ENCODE measurements at regions not wholly inside any gene's neighbourhood (a gene's known extent, or its start where the extent isn't known, plus 50 kb on each side); places are given as distances from the start of the nearest gene placed in this dataset.

DNA sequence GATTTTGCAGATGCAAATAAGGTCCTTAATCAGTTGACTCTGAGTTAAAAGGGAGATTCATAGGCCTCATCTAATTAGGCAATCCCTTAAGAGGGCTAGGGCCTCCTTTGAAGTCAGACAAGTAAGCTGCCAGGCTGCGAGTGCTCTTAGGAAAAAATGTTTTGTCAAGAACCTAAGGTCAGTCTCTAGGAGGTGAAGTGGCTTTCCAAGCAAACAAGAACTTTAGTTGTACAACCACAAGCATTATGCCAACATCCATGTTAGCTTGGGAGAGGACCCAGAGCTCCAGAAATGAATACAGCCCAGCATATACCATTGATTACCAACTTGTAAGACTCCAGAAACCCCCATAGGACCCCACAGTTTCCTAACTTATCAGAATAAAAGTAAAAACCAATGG is 1366.2 kb downstream of the PLA2G4A start:
- Histone ChIP-seq H3K9me3 (ENCODE audit: low read depth, low read length) (no peaks in the 10 kb centered on the region; the same call in 1 of the 2 replicates), H3K27ac (no peak overlapping the region), H3K36me3 (ENCODE audit: insufficient read depth, low read length) (no peaks in the 10 kb centered on the region), H3K9ac (ENCODE audit: insufficient read length) (no peak overlapping the region), H3K4me3 (no peak overlapping the region)
- DNase-seq (ENCODE audit: low read depth, low spot score), result no peak
- TF ChIP-seq FOXP2 (optimal IDR thresholded peaks at IDR 0.05; ENCODE audit: control extremely low read depth, extremely low read length, insufficient read depth), result no peak
- no peak for TF ChIP-seq POLR2AphosphoS5 (IDR thresholded peaks at IDR 0.05; ENCODE audit: borderline replicate concordance, low read depth, low read length)
- TF ChIP-seq EZH2 (IDR thresholded peaks at IDR 0.05), result no peak

DNA sequence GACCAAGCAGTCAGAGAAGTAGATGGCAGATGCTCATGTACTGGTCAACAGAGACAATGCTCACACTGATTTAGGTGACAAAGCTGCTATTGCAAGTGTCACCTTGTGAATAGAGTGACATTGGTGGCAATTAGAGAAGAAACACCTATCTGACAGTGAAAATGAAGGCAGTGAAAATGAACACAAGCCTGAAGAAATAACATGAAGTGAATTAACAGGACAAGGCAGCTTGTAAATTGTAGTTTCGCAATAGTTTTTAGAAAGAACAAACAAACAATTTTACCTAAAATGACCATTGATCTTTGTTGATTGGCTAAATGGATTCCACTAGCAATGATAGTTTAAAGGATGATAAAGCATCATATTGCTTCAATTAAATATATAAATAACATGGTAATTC is 1389.5 kb downstream of the PLA2G4A start:
- H3K4me3 ChIP-seq, result no peak overlapping the region
- H3K9ac ChIP-seq (ENCODE audit: insufficient read length), result no peak overlapping the region
- no peak overlapping the region for H3K27ac ChIP-seq
- no peaks in the 10 kb centered on the region for H3K9me3 ChIP-seq (ENCODE audit: low read depth, low read length)
- no peak for DNase-seq (ENCODE audit: low read depth, low spot score)
- TF ChIP-seq FOXP2 (optimal IDR thresholded peaks at IDR 0.05; ENCODE audit: control extremely low read depth, extremely low read length, insufficient read depth) (no peak), EZH2 (IDR thresholded peaks at IDR 0.05) (no peak), POLR2AphosphoS5 (IDR thresholded peaks at IDR 0.05; ENCODE audit: borderline replicate concordance, low read depth, low read length) (no peak)
- no peaks in the 10 kb centered on the region for H3K36me3 ChIP-seq (ENCODE audit: insufficient read depth, low read length)

DNA sequence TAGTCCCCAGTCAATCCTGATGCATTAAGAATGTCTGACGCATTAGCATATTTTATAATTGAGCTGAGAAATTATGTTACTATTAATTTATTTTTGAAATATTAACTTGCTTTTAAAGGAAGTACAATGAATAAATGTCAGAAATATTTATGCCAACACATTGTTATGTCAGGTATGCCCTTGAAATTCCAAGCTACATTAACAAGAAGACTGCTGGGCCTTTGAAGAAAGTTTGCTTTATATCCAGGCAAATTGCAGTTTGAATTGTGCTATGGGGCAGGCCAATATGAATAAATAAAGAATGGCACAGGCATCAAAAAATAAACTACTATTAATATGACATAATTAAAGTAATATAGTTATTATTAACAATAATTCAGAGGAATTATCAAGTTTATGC is 1391.3 kb downstream of the PLA2G4A start:
- no peak for DNase-seq (ENCODE audit: low read depth, low spot score)
- Histone ChIP-seq H3K36me3 (ENCODE audit: insufficient read depth, low read length) (no peaks in the 10 kb centered on the region), H3K4me3 (no peak overlapping the region), H3K9me3 (ENCODE audit: low read depth, low read length) (no peaks in the 10 kb centered on the region), H3K27ac (no peak overlapping the region), H3K9ac (ENCODE audit: insufficient read length) (no peak overlapping the region)
- TF ChIP-seq EZH2 (IDR thresholded peaks at IDR 0.05), result no peak
- no peak for TF ChIP-seq FOXP2 (optimal IDR thresholded peaks at IDR 0.05; ENCODE audit: control extremely low read depth, extremely low read length, insufficient read depth)
- no peak for TF ChIP-seq POLR2AphosphoS5 (IDR thresholded peaks at IDR 0.05; ENCODE audit: borderline replicate concordance, low read depth, low read length)

DNA sequence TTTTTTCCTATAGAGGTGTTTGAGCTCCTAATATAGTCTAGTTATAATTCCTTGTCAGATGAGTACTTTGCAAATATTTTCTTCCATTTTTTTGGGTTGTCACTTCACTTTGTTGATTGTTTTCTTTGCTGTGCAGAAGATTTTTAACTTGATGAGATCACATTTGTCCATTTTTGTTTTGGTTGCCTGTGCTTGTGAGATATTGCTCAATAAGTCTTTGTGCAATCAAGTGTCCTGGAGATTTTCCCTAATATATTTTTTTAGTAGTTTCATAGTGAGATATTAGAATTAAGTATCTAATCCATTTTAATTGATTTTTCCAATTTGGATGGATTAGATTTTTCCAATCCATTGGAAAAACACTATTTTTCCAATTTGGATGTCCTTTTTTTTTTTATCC is 1395.5 kb downstream of the PLA2G4A start:
- Histone ChIP-seq H3K9ac (ENCODE audit: insufficient read length) (no peak overlapping the region), H3K27ac (no peak overlapping the region), H3K4me3 (no peak overlapping the region), H3K36me3 (ENCODE audit: insufficient read depth, low read length) (no peaks in the 10 kb centered on the region), H3K9me3 (ENCODE audit: low read depth, low read length) (no peaks in the 10 kb centered on the region)
- TF ChIP-seq EZH2 (IDR thresholded peaks at IDR 0.05), result no peak
- TF ChIP-seq POLR2AphosphoS5 (IDR thresholded peaks at IDR 0.05; ENCODE audit: borderline replicate concordance, low read depth, low read length), result no peak
- no peak for TF ChIP-seq FOXP2 (optimal IDR thresholded peaks at IDR 0.05; ENCODE audit: control extremely low read depth, extremely low read length, insufficient read depth)
- no peak for DNase-seq (ENCODE audit: low read depth, low spot score)

DNA sequence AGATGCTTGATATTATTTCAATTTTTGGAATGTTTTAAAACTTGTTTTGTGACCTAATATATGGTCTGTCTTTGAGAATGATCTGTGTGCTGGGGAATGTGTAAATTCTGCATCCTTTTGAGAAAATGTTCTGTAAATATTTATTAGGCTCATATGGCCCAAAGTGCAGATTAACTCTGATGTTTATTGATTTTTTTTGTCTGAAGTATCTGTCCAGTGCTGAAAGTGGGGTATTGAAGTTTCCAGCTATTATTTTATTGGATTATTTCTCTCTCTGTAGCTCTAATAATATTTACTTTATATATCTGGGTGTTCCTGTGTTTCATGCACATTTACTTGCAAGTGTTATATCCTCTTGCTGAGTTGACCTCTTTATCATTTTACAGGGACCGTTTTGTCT is 1397.2 kb downstream of the PLA2G4A start:
- Histone ChIP-seq H3K27ac (no peak overlapping the region), H3K9ac (ENCODE audit: insufficient read length) (no peak overlapping the region), H3K4me3 (no peak overlapping the region), H3K9me3 (ENCODE audit: low read depth, low read length) (no peaks in the 10 kb centered on the region), H3K36me3 (ENCODE audit: insufficient read depth, low read length) (no peaks in the 10 kb centered on the region)
- DNase-seq (ENCODE audit: low read depth, low spot score), result no peak
- TF ChIP-seq POLR2AphosphoS5 (IDR thresholded peaks at IDR 0.05; ENCODE audit: borderline replicate concordance, low read depth, low read length) (no peak), FOXP2 (optimal IDR thresholded peaks at IDR 0.05; ENCODE audit: control extremely low read depth, extremely low read length, insufficient read depth) (no peak), EZH2 (IDR thresholded peaks at IDR 0.05) (no peak)

DNA sequence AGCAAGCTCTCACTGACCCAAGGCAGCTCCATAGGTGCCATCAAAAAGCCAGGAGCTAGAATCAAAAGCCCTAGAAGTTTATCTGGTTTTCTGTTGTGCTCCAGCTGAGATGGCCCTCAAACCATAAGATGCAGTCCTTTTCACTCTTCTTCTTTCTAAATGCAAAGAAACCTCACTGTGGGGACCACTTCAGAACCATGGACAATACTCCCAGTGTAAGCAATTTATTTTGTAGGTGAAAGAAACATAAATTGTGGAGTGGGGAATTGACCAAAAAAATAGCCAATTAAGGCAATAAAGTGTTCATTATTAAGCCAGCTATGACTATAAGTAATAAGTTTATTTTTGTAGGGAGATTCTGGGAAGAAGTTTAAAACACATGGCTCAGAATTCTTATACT is 1399.9 kb downstream of the PLA2G4A start:
- Histone ChIP-seq H3K27ac (no peak overlapping the region), H3K9me3 (ENCODE audit: low read depth, low read length) (no peaks in the 10 kb centered on the region), H3K9ac (ENCODE audit: insufficient read length) (no peak overlapping the region), H3K36me3 (ENCODE audit: insufficient read depth, low read length) (no peaks in the 10 kb centered on the region), H3K4me3 (no peak overlapping the region)
- TF ChIP-seq FOXP2 (optimal IDR thresholded peaks at IDR 0.05; ENCODE audit: control extremely low read depth, extremely low read length, insufficient read depth) (no peak), POLR2AphosphoS5 (IDR thresholded peaks at IDR 0.05; ENCODE audit: borderline replicate concordance, low read depth, low read length) (no peak), EZH2 (IDR thresholded peaks at IDR 0.05) (no peak)
- no peak for DNase-seq (ENCODE audit: low read depth, low spot score)

DNA sequence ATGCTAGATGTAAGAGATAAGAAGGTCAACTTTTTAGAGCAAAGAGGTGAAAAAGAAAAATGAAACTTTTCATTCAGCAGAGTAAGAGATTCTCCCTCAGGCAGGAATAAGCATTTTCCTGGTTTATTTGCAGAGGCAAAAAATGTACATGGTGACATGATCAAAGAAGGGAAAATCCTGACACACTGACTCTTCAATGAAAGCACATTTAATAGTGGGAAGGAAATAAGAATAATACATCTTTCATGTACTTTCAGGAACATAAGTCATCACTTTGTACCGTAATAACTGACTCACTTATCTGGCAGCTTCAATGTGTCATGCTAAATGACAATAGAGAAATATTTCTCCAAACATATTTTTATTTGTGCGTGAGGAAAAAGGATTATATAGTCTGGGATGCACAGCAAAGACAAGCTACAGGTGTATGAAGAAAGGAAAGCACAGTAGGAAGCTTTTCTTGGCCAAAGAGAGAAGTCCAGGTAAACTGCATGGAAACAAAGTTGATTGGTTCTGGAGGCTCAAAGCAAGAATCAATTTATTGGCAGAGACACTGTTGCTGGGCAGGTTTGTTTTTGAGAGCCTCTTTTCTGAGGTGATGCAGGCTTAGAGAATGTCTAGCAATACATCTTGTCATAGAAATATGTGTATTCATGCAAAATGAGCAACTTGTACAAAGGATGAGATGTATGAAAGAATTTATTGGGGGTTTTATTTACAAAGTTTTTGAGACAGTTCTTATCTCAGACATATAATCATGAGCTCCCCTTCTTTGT is 1409.0 kb downstream of the PLA2G4A start:
- Histone ChIP-seq H3K27ac (no peak overlapping the region), H3K36me3 (ENCODE audit: insufficient read depth, low read length) (no peaks in the 10 kb centered on the region), H3K9me3 (ENCODE audit: low read depth, low read length) (no peaks in the 10 kb centered on the region), H3K9ac (ENCODE audit: insufficient read length) (no peak overlapping the region), H3K4me3 (no peak overlapping the region)
- TF ChIP-seq FOXP2 (optimal IDR thresholded peaks at IDR 0.05; ENCODE audit: control extremely low read depth, extremely low read length, insufficient read depth) (no peak), POLR2AphosphoS5 (IDR thresholded peaks at IDR 0.05; ENCODE audit: borderline replicate concordance, low read depth, low read length) (no peak), EZH2 (IDR thresholded peaks at IDR 0.05) (no peak)
- DNase-seq (ENCODE audit: low read depth, low spot score), result no peak

DNA sequence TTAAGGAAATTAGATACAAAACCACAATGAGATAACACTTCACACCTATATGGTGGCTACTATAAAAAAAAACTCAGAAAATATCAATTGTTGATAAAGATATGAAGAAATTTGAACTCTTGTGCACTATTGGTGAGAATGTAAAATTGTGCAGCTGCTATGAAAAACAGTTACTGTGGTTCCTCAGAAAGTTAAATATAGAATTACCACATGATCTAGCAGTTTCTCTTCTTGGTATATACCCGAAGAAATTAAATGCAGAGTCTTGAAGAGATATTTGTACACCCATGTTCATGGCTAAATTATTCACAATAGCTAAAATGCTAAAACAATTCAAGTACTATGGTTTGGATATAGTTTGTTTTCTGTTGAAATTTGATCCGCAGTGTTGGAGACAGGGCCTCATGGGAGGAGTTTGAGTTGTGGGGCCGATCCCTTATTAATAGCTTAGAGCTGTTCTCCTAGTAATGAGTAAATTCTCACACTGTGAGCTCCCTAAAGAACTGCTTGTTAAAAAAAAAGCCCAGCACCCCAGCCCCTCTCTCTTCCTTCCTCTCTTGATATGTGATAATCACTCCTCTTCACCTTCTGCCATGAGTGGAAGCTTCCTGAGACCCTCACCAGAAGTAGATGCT is 1412.1 kb downstream of the PLA2G4A start:
- H3K4me3 ChIP-seq, result no peak overlapping the region
- no peaks in the 10 kb centered on the region for H3K36me3 ChIP-seq (ENCODE audit: insufficient read depth, low read length)
- no peak overlapping the region for H3K27ac ChIP-seq
- TF ChIP-seq EZH2 (IDR thresholded peaks at IDR 0.05) (no peak), FOXP2 (optimal IDR thresholded peaks at IDR 0.05; ENCODE audit: control extremely low read depth, extremely low read length, insufficient read depth) (no peak), POLR2AphosphoS5 (IDR thresholded peaks at IDR 0.05; ENCODE audit: borderline replicate concordance, low read depth, low read length) (no peak)
- no peak overlapping the region for H3K9ac ChIP-seq (ENCODE audit: insufficient read length)
- DNase-seq (ENCODE audit: low read depth, low spot score), result no peak
- no peaks in the 10 kb centered on the region for H3K9me3 ChIP-seq (ENCODE audit: low read depth, low read length)

Data from SK-N-MC (cell line).